MG63 (cell line): ENCODE measurements at regions not wholly inside any gene's neighbourhood (a gene's known extent, or its start where the extent isn't known, plus 50 kb on each side); places are given as distances from the start of the nearest gene placed in this dataset.
"Not testable (repeated sequence)": the region's sequence is repeated elsewhere in the genome, so short reads cannot be mapped to it uniquely, and the experiment has no call there.

ENCODE experiments used
- DNase-seq: peaks from one replicate; pipeline ENCODE4 v3.0.0-alpha.2; 2020
- H3K27me3 ChIP-seq: fragments of 250-450 bp; sonication (Bioruptor Pico); 2 replicates; pipeline ENCODE4 v1.5.1; 2020; ENCODE audit warnings: mild to moderate bottlenecking, moderate library complexity
- H3K36me3 ChIP-seq: fragments of 250-450 bp; sonication (Bioruptor Pico); 2 replicates; pipeline ENCODE4 v1.5.1; 2020; ENCODE audit warnings: mild to moderate bottlenecking, moderate library complexity
- H3K4me3 ChIP-seq: fragments of 250-450 bp; sonication (Bioruptor Pico); 2 replicates; pipeline ENCODE4 v1.5.1; 2020; ENCODE audit warnings: mild to moderate bottlenecking, moderate library complexity
- H3K9me3 ChIP-seq: fragments of 250-450 bp; sonication (Bioruptor Pico); 2 replicates; pipeline ENCODE4 v1.5.1; 2020; ENCODE audit warnings: mild to moderate bottlenecking, moderate library complexity

GRCh38 chrX:26788402-26788998, 572.5 kb downstream of the MAGEB5 start:
- no peaks in the 10 kb centered on the region for H3K36me3 ChIP-seq
- DNase-seq: no peak
- H3K27me3 ChIP-seq: no peaks in the 10 kb centered on the region
- H3K4me3 ChIP-seq: no peak overlapping the region
- no peaks in the 10 kb centered on the region for H3K9me3 ChIP-seq

DNA sequence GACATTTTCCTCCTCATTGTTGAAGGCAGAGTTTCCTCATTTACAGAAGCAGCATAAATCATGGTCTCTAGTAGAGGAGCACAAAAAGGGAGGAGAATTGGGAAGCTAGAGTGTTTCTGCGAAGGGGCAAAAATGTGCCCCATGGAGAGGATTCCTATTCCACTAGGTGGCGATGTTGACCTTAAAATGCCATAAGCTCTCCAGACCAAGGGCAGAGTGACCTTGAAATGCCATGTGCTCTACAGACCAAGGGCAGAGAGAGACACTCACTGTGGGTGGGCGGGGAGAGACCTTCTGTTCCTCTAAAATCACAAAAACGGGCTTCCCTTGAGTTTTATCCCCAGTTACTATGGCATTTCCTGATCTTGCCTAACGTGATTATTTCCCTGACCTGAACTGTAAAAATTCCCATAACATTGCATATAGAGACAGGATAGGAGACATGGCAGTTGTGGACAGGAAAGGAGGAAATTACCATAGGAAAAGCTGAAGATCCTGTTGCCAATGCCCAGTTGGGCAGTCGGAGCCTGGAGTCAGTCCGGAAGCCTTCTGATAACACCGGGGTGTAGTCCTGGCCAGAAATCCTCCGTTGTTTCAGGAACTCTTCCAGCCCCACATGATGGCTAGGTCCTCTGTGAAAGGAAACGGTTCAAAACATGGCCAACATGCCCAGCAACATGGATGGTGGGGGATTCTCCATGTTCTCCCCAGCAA, 567.7 kb downstream of the MAGEB5 start:
- H3K36me3 ChIP-seq: no peaks in the 10 kb centered on the region
- no peaks in the 10 kb centered on the region for H3K9me3 ChIP-seq
- no peak for DNase-seq
- no peak overlapping the region for H3K4me3 ChIP-seq
- no peaks in the 10 kb centered on the region for H3K27me3 ChIP-seq

DNA sequence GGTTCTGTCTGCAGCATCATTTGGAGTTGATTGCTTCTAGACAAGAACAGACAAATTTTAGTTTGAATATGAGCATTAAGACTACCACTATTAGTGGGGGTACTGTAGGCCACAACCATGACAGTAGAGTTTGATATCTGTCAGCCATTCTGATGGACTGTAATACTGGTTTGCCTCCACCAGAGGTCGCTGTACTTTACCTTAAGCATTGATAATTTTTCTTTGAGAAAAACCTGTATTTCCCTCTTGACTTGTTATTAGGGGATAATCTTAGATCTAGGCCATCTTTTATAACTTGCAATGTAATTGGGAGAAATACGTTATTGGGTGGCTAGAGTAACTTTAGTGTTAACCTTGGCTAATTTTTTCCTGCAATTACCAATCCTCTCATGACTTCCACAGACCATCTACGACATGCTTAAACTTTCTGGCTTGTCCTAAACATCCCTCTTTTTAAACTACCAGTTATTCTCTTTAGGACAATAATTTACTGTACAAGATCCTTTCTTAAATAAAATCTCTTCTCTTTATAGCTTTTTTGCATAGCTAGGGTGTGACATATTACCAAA, 562.4 kb downstream of the MAGEB5 start:
- no peak for DNase-seq

DNA sequence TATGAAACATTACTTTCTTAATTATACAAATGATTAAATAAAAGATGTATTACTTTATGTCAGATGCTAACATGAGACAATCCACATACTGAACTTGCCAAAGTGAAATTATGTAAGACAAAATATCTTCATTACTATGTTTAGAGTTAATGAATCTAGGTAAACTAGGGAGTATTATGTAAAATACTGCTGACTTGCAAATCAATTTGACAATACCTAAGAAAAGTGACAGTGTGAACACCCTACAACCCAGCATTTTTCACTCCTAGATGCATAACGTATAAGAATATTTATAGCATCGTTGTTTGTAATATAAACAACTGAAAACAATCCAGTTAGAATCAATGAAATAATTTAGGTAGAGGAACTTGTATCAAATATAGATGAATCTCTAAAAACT, 546.3 kb downstream of the MAGEB5 start:
- H3K27me3 ChIP-seq: no peaks in the 10 kb centered on the region
- DNase-seq: no peak
- H3K4me3 ChIP-seq: no peak overlapping the region
- no peaks in the 10 kb centered on the region for H3K36me3 ChIP-seq
- no peaks in the 10 kb centered on the region for H3K9me3 ChIP-seq

More for the DNA sequence above, 562.4 kb downstream of the MAGEB5 start:
- no peaks in the 10 kb centered on the region for H3K36me3 ChIP-seq
- no peak overlapping the region for H3K4me3 ChIP-seq
- H3K9me3 ChIP-seq: no peaks in the 10 kb centered on the region
- no peaks in the 10 kb centered on the region for H3K27me3 ChIP-seq

DNA sequence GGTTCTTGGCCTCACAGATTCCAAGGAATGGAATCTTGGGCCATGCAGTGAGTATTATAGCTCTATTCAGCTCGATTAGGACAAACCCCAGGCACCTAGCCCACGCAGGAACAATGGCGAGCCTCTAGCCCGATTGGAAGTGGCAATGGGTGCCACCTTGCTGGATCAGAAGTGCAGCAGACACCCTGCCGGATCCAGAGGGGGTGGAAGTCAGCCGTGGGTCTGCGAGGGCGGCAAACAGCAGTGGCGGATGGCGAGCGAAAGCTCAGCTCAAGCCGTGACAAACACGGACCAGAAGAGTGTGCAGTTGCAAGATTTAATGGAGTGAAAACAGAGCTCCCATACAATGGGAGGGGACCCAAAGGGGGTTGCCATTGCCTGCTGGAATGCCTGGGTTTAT, 539.8 kb downstream of the MAGEB5 start:
- H3K4me3 ChIP-seq, H3K27me3 ChIP-seq, H3K36me3 ChIP-seq, H3K9me3 ChIP-seq, DNase-seq: not testable (repeated sequence)

DNA sequence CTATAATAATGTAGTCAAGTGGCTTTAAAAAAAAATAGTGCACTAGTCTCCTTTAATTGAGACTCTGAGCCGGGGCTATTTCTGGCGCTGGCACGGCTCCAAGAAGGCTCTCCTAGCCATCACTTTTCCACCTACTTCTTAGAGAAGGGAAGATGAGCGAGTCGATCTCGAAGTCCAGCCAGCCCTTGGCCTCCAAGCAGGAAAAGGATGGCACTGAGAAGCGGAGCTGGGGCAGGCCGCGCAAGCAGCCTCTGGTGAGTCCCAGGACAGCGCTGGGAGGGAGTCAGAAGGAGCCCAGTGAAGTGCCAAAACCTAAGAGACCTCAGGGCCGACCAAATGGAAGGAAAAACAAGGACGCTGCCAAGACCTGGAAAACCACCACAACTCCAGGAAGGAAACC, 531.9 kb downstream of the MAGEB5 start:
- no peaks in the 10 kb centered on the region for H3K27me3 ChIP-seq
- no peak overlapping the region for H3K4me3 ChIP-seq
- H3K9me3 ChIP-seq: no peaks in the 10 kb centered on the region
- no peak for DNase-seq
- H3K36me3 ChIP-seq: no peaks in the 10 kb centered on the region

GRCh38 chrX:26722666-26723428, 506.9 kb downstream of the MAGEB5 start:
- no peaks in the 10 kb centered on the region for H3K36me3 ChIP-seq
- H3K4me3 ChIP-seq: no peak overlapping the region
- no peak for DNase-seq
- H3K9me3 ChIP-seq: no peaks in the 10 kb centered on the region
- no peaks in the 10 kb centered on the region for H3K27me3 ChIP-seq

DNA sequence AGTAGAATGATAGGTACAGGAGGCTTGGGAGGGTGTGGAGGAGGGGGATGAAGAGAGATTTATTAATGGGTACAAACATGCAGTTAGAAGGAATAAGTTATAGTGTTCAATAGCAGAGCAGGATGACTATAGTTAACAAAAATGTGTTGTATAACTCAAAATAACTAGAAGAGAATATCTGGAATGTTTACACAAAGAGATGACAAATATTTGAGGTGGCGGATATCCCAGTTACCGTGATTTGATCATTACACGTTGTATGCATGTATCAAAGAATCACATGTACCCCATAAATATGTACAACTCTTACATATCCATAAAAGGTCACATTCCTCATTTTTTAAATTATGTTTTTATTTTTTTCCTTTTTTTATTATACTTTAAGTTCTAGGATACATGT, 456.6 kb downstream of the MAGEB5 start:
- no peaks in the 10 kb centered on the region for H3K27me3 ChIP-seq
- H3K9me3 ChIP-seq: no peaks in the 10 kb centered on the region

GRCh38 chrX:26670521-26670920, 454.6 kb downstream of the MAGEB5 start:
- Histone ChIP-seq H3K36me3 (no peaks in the 10 kb centered on the region), H3K4me3 (no peak overlapping the region), H3K27me3 (no peaks in the 10 kb centered on the region), H3K9me3 (no peaks in the 10 kb centered on the region)
- no peak for DNase-seq

More for the DNA sequence above, 456.6 kb downstream of the MAGEB5 start:
- DNase-seq: no peak
- Histone ChIP-seq H3K4me3 (no peak overlapping the region), H3K36me3 (no peaks in the 10 kb centered on the region)

DNA sequence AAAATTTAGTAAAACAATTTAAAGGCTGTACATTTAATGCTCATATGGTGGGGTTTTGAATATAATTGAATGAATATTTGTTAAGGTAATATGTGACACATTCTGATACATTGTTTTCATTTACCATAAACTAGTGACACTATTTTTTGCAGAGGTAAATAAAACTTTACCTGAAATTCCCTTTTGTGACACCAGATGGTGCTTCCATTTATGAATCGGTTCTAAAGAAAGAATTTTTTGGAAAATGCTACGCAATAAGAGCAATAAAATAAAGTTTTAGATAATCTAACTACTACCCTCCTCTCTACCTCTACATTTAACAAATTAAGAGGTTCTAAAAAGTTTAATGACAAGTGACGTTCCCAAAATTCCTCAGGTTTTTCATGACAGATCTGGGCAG, 448.9 kb downstream of the MAGEB5 start:
- Histone ChIP-seq H3K36me3 (no peaks in the 10 kb centered on the region), H3K27me3 (no peaks in the 10 kb centered on the region), H3K4me3 (no peak overlapping the region), H3K9me3 (no peaks in the 10 kb centered on the region)
- no peak for DNase-seq

GRCh38 chrX:26653050-26653449, 437.1 kb downstream of the MAGEB5 start:
- Histone ChIP-seq H3K27me3 (no peaks in the 10 kb centered on the region), H3K36me3 (no peaks in the 10 kb centered on the region)
- DNase-seq: no peak

GRCh38 chrX:26651755-26652154, 435.8 kb downstream of the MAGEB5 start:
- Histone ChIP-seq H3K27me3 (no peaks in the 10 kb centered on the region), H3K9me3 (no peaks in the 10 kb centered on the region), H3K4me3 (no peak overlapping the region), H3K36me3 (no peaks in the 10 kb centered on the region)
- no peak for DNase-seq

More at GRCh38 chrX:26653050-26653449, 437.1 kb downstream of the MAGEB5 start:
- Histone ChIP-seq H3K9me3 (no peaks in the 10 kb centered on the region), H3K4me3 (no peak overlapping the region)

DNA sequence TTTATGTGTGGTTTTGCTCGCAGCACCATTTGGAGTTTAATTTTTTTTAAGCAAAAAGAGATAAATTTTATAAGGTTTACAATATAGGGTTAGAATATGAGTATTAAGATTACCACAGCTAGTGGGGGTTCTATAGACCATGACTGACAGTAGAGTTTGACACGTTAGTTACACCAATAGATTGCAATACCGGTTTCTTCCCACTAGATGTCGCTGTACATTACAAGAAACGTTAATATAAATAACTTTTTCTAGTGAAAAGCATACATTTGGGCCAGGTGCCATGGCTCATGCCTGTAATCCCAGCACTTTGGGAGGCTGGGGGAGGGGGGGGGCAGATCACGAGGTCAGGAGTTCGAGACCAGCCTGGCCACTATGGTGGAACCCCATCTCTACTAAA, 433.6 kb downstream of the MAGEB5 start:
- no peaks in the 10 kb centered on the region for H3K27me3 ChIP-seq
- no peak for DNase-seq
- no peak overlapping the region for H3K4me3 ChIP-seq

GRCh38 chrX:26631385-26631784, 415.4 kb downstream of the MAGEB5 start:
- no peaks in the 10 kb centered on the region for H3K9me3 ChIP-seq
- H3K4me3 ChIP-seq: no peak overlapping the region
- no peaks in the 10 kb centered on the region for H3K36me3 ChIP-seq
- no peaks in the 10 kb centered on the region for H3K27me3 ChIP-seq
- no peak for DNase-seq

More for the DNA sequence above, 433.6 kb downstream of the MAGEB5 start:
- H3K36me3 ChIP-seq: no peaks in the 10 kb centered on the region
- H3K9me3 ChIP-seq: no peaks in the 10 kb centered on the region

DNA sequence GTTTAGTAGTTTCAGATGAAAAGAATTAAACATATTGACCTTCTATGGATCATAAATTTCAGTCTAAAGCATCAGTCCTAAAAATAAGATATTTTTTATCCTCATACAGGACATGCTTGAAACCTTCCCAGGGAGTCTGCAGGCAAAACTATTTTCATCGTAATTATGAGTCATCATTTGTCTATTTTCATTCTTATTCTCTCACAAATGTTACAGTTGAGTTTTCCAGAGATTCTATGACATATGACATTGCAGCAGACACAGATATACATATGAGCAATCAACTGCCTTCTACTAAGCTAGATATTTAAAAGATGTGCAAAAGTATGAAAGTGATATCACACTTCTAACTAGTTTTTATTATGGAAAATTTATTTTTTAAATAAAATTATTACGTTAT, 398.0 kb downstream of the MAGEB5 start:
- Histone ChIP-seq H3K27me3 (no peaks in the 10 kb centered on the region), H3K9me3 (no peaks in the 10 kb centered on the region), H3K4me3 (no peak overlapping the region), H3K36me3 (no peaks in the 10 kb centered on the region)
- DNase-seq: no peak

DNA sequence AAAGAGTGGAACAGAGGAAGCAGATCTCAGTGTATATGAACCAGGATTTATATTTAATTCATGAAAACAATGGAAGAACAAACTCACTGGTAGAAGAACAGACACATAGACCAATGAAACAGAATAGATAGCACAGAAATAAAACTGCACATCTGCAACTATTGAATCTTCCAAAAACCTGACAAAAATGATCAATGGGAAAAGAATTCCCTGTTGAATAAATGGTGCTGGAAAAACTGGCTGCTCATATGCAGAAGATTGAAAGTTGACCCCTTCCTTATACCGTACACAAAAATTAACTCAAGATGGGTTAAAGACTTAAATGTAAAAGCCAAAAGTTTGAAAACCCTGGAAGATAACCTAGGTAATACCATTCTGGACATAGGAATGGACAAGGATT, 391.0 kb downstream of the MAGEB5 start:
- Histone ChIP-seq H3K9me3 (no peaks in the 10 kb centered on the region), H3K36me3 (no peaks in the 10 kb centered on the region), H3K27me3 (no peaks in the 10 kb centered on the region), H3K4me3 (no peak overlapping the region)
- DNase-seq: no peak

- DNase-seq: no peak
- Histone ChIP-seq H3K36me3 (no peaks in the 10 kb centered on the region), H3K4me3 (no peak overlapping the region), H3K27me3 (no peaks in the 10 kb centered on the region), H3K9me3 (no peaks in the 10 kb centered on the region)
These were observed 382.0 kb downstream of the MAGEB5 start for GRCh38 chrX:26597981-26598380.
